Bronchial epithelial cell (primary cell): ENCODE measurements at regions not wholly inside any gene's neighbourhood (a gene's known extent, or its start where the extent isn't known, plus 50 kb on each side); places are given as distances from the start of the nearest gene placed in this dataset.
A peak's percentile ranks its signal among the peaks of the same experiment; 100 is the strongest.
"Not testable (repeated sequence)": the region's sequence is repeated elsewhere in the genome, so short reads cannot be mapped to it uniquely, and the experiment has no call there.

Experiments
- DNase-seq: peaks from one replicate; pipeline ENCODE4 v3.0.0-alpha.2; 2010; ENCODE audit warnings: low read depth
- FAIRE-seq: peaks from 2 replicates; lab custom pipeline; 2011; peaks lifted over from hg19 to GRCh38; lab: Jason Lieb, UNC
- H3K27me3 ChIP-seq: 2 replicates; pipeline ENCODE4 v1.5.1; 2011; ENCODE audit warnings: low read length; ENCODE audit not compliant: control insufficient read depth, insufficient read depth
- H3K36me3 ChIP-seq: 2 replicates; pipeline ENCODE4 v1.5.1; 2011; ENCODE audit warnings: low read length; ENCODE audit not compliant: control insufficient read depth, insufficient read depth
- H3K4me3 ChIP-seq: 2 replicates; pipeline ENCODE4 v1.5.1; 2011; ENCODE audit warnings: mild to moderate bottlenecking, low read depth, low read length, control low read depth
- CTCF ChIP-seq: IDR thresholded peaks from 2 replicates; pipeline ENCODE4 v1.5.1; 2011; ENCODE audit warnings: mild to moderate bottlenecking, moderate library complexity, low read length, control low read depth, inconsistent platforms; ENCODE audit not compliant: insufficient read depth, severe bottlenecking

- no peaks in the 10 kb centered on the region for H3K27me3 ChIP-seq
- no peak overlapping the region for H3K4me3 ChIP-seq
- no peak for FAIRE-seq
- peak; percentile 50 for DNase-seq
- TF ChIP-seq CTCF = no peak
- no peaks in the 10 kb centered on the region for H3K36me3 ChIP-seq
These were observed 105.7 kb upstream of the RANBP3L start for GRCh38 chr5:36407396-36407795.

- H3K27me3 ChIP-seq, DNase-seq, H3K4me3 ChIP-seq, H3K36me3 ChIP-seq, FAIRE-seq: not testable (repeated sequence)
These were observed 108.0 kb upstream of the RANBP3L start for GRCh38 chr5:36409711-36410110.

GRCh38 chr5:36410672-36411071 lies 109.0 kb upstream of the RANBP3L start:
- not testable (repeated sequence) for H3K36me3 ChIP-seq, FAIRE-seq, H3K4me3 ChIP-seq, DNase-seq, H3K27me3 ChIP-seq

GRCh38 chr5:36414869-36415282 lies 113.2 kb upstream of the RANBP3L start:
- Histone ChIP-seq H3K27me3 (no peaks in the 10 kb centered on the region), H3K36me3 (no peaks in the 10 kb centered on the region), H3K4me3 (no peak overlapping the region)
- no peak for FAIRE-seq
- TF ChIP-seq CTCF = no peak
- peak; percentile 63 for DNase-seq

GRCh38 chr5:36416605-36417004 lies 114.9 kb upstream of the RANBP3L start:
- Histone ChIP-seq H3K27me3 (no peaks in the 10 kb centered on the region), H3K4me3 (no peak overlapping the region), H3K36me3 (no peaks in the 10 kb centered on the region)
- TF ChIP-seq CTCF = no peak
- FAIRE-seq = no peak
- no peak for DNase-seq

- TF ChIP-seq CTCF = no peak
- FAIRE-seq (no peak), DNase-seq (peak; percentile 81)
- Histone ChIP-seq H3K4me3 (no peak overlapping the region), H3K36me3 (no peaks in the 10 kb centered on the region), H3K27me3 (no peaks in the 10 kb centered on the region)
These were observed 115.5 kb upstream of the RANBP3L start for GRCh38 chr5:36417221-36417620.

GRCh38 chr5:36417668-36418067 lies 116.0 kb upstream of the RANBP3L start:
- no peak overlapping the region for H3K4me3 ChIP-seq
- no peak for TF ChIP-seq CTCF
- DNase-seq = no peak
- no peaks in the 10 kb centered on the region for H3K36me3 ChIP-seq
- FAIRE-seq = no peak
- no peaks in the 10 kb centered on the region for H3K27me3 ChIP-seq
